Stomach (tissue), 8 donors: ENCODE measurements at regions not wholly inside any gene's neighbourhood (a gene's known extent, or its start where the extent isn't known, plus 50 kb on each side); places are given as distances from the start of the nearest gene placed in this dataset.
A peak's percentile ranks its signal among the peaks of the same experiment; 100 is the strongest.

Experiments
- DNase-seq, 2 donors: peaks; one replicate each; pipeline versions ENCODE4 v3.0.0 to v3.0.0-alpha.2; 2013 to 2019
- H3K27ac ChIP-seq, 5 donors: fragments of 200-600 bp in 4 of 5; sonication (generic) in 4 of 5; one replicate each; pipeline ENCODE4 v1.5.1; 2013 to 2019; ENCODE audit warnings: mild to moderate bottlenecking in 1 of 5, moderate library complexity in 1 of 5
- H3K27me3 ChIP-seq, 3 donors: fragments of 200-600 bp; sonication (generic); one replicate each; pipeline ENCODE4 v1.5.1; 2017 to 2019; ENCODE audit warnings: mixed run types in 1 of 3
- H3K36me3 ChIP-seq, 4 donors: fragments of 200-600 bp; sonication (generic); 1 replicate in 3 of 4; 2 replicates in 1 of 4; pipeline ENCODE4 v1.5.1; 2016 to 2019
- H3K4me1 ChIP-seq, 4 donors: fragments of 200-600 bp; sonication (generic); one replicate each; pipeline ENCODE4 v1.5.1; 2016 to 2019
- H3K4me3 ChIP-seq, 4 donors: fragments of 200-600 bp; sonication (generic) in 3 of 4; one replicate each; pipeline ENCODE4 v1.5.1; 2016 to 2019; ENCODE audit warnings: mild to moderate bottlenecking in 1 of 4
- H3K9me3 ChIP-seq, 4 donors: fragments of 200-600 bp; sonication (generic); one replicate each; pipeline ENCODE4 v1.5.1; 2016 to 2019
- CTCF ChIP-seq, 7 experiments: fragments of 450-650 bp in 4 of 7; fragments of 200-600 bp in 3 of 7; sonication (generic) in 3 of 7; IDR thresholded peaks; one replicate each; pipeline ENCODE4 v1.5.1; 2016 to 2019; ENCODE audit warnings: antibody characterized with exemption in 7 of 7, control low read depth in 2 of 7, mild to moderate bottlenecking in 1 of 7
- EP300 ChIP-seq: sonication (generic); formaldehyde crosslinking; IDR thresholded peaks from one replicate; pipeline ENCODE4 v1.6.1; 2017; ENCODE audit warnings: antibody characterized with exemption
- POLR2A ChIP-seq, 4 donors: fragments of 450-650 bp; IDR thresholded peaks; one replicate each; pipeline ENCODE4 v1.6.1; 2016; ENCODE audit warnings: antibody characterized with exemption in 4 of 4, control low read depth in 2 of 4, mild to moderate bottlenecking in 1 of 4, moderate library complexity in 1 of 4
- POLR2AphosphoS5 ChIP-seq, 3 donors: sonication (generic); formaldehyde crosslinking; IDR thresholded peaks; one replicate each; pipeline ENCODE4 v1.6.1; 2016; ENCODE audit warnings: antibody characterized with exemption in 3 of 3
- WGBS, 5 donors: extraction: QIAGEN DNeasy Blood & Tissue Kit in 3 of 5; methylation state at CpG; one replicate each; pipeline versions ENCODE4 v1.1.5 to v1.1.7; 2013 to 2018; 5-methylcytosine and 5-hydroxymethylcytosine counted together
- intact Hi-C: fragments of 100-400 bp; cut with DNase I; formaldehyde crosslinking; loops from one replicate; pipeline ENCODE4 v1.15.1; 2023; ENCODE audit warnings: low total_unique reads
- donor health status: healthy with polysubstance abuse.
- donor health status: Bipolar disorder and iron deficiency.
- donor health status: healthy.

GRCh38 chr3:107907996-107908395 is 182.8 kb downstream of the CD47 start:
- intact Hi-C loops: no loop called here
- TF ChIP-seq POLR2A (IDR thresholded peaks at IDR 0.05): no peak
- no peak for TF ChIP-seq CTCF (IDR thresholded peaks at IDR 0.05)
- TF ChIP-seq POLR2AphosphoS5 (IDR thresholded peaks at IDR 0.05): no peak
- TF ChIP-seq EP300: no peak
- no peaks in the 10 kb centered on the region for H3K9me3 ChIP-seq
- no peak overlapping the region for H3K27ac ChIP-seq
- no peak for DNase-seq
- no peaks in the 10 kb centered on the region for H3K4me1 ChIP-seq
- no peaks in the 10 kb centered on the region for H3K27me3 ChIP-seq
- H3K4me3 ChIP-seq: no peak overlapping the region
- H3K36me3 ChIP-seq: no peaks in the 10 kb centered on the region

DNA sequence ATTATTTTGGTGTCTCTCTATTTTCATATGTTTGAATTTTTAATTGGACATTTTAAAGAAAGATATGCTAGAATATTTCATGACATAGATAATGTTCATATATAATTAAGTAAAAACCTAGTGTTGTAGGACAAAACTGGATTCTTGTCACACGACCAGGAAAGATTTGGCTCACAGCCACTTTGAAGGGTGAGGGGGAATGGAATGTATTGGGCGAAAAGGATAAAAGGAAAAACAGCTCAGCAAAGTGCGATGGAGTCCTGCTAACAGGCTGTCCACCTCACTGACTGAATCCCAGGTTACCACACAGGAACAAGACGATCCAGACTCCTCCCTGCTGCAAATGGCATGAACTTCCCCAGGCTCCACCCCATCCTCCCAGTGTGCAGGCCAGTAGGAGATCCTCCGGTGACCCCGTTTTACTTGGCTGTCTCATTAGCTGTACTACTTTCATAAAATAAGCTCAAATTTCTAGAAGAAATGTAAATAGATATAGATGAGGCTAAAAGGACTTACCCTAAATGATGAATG is 186.2 kb downstream of the CD47 start:
- H3K4me1 ChIP-seq: no peaks in the 10 kb centered on the region
- intact Hi-C loops: no loop called here
- TF ChIP-seq POLR2AphosphoS5 (IDR thresholded peaks at IDR 0.05) (no peak), EP300 (no peak), CTCF (IDR thresholded peaks at IDR 0.05) (no peak), POLR2A (IDR thresholded peaks at IDR 0.05) (no peak)
- H3K9me3 ChIP-seq: no peaks in the 10 kb centered on the region
- no peaks in the 10 kb centered on the region for H3K27me3 ChIP-seq
- H3K36me3 ChIP-seq: no peaks in the 10 kb centered on the region
- peak in 1 of 2 donors; percentile 22 for DNase-seq
- no peak overlapping the region for H3K4me3 ChIP-seq
- H3K27ac ChIP-seq: no peak overlapping the region
- 37 to 60% (median 48%) methylated on average over 6 of the region's 6 CpGs for WGBS, 5 donors

GRCh38 chr3:107899990-107900651 is 190.7 kb downstream of the CD47 start:
- H3K27me3 ChIP-seq: peaks cover 0 to 7% (median 0%) of the 10 kb centered on the region in 3 donors
- WGBS, 5 donors: 67 to 76% (median 73%) methylated on average over 4 of the region's 4 CpGs
- H3K9me3 ChIP-seq: no peaks in the 10 kb centered on the region
- H3K27ac ChIP-seq: no peak overlapping the region
- no peak for DNase-seq
- no peak for TF ChIP-seq POLR2AphosphoS5 (IDR thresholded peaks at IDR 0.05)
- TF ChIP-seq POLR2A (IDR thresholded peaks at IDR 0.05): no peak
- TF ChIP-seq EP300: no peak
- no peak for TF ChIP-seq CTCF (IDR thresholded peaks at IDR 0.05)
- no peak overlapping the region for H3K4me3 ChIP-seq
- peaks cover 0 to 3% (median 0%) of the 10 kb centered on the region in 4 donors for H3K4me1 ChIP-seq
- intact Hi-C loops: no loop called here
- no peaks in the 10 kb centered on the region for H3K36me3 ChIP-seq

DNA sequence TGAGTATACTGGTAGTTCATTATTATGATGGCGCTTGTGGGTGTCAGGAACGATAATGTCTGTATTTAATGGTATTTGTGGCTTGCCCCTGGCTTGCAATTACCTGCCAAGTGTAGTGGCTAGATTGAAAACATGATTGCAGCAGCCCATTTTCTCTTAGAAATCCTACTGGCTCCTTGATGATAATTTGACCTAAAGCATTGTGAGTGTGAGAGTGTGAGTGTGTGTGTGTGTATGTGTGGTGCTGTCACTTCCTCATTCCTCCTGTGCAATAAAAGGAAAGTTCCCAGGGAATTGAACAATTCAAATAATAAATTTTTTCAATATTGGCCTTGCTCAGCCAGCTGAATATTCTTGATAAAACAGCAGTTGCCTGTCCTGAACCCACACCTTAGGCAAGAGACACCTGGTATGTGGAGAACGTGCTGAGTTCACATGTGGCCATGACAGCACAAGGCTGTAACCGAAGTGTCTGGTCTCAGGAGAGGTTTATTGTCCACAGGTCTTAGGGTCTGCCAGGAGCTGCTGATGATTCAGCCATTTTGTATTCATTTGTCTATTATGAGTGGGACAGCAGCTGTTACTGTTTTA is 193.3 kb downstream of the CD47 start:
- H3K27me3 ChIP-seq: peaks cover 0 to 9% (median 0%) of the 10 kb centered on the region in 3 donors
- TF ChIP-seq POLR2AphosphoS5 (IDR thresholded peaks at IDR 0.05): no peak
- no peak for TF ChIP-seq EP300
- no peak overlapping the region for H3K27ac ChIP-seq
- DNase-seq: no peak
- intact Hi-C loops: no loop called here
- H3K36me3 ChIP-seq: no peaks in the 10 kb centered on the region
- 65 to 77% (median 67%) methylated on average over 4 of the region's 4 CpGs for WGBS, 5 donors
- no peaks in the 10 kb centered on the region for H3K9me3 ChIP-seq
- peaks cover 0 to 3% (median 0%) of the 10 kb centered on the region in 4 donors for H3K4me1 ChIP-seq
- H3K4me3 ChIP-seq: no peak overlapping the region

DNA sequence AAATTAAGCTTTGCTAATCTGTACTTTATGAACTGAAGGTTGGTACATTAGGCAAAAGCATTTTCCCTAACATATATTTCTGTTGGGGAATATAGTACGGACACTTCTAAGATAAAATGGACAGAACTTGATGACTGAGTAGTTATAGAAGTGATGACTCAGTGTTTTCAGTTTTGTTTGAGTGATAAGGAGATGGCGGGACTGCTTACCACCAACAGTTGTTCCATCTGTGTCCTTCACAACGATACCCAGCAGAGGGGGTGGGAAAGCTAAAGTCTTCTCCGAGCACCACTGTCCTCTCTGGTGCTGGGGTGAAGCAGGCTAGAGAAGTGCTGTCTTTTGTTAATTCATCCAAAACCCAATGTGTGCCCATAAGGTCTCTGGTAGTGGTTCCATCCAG is 195.8 kb downstream of the CD47 start:
- H3K27me3 ChIP-seq: peaks cover 0 to 9% (median 0%) of the 10 kb centered on the region in 3 donors
- 71 to 84% (median 80%) methylated on average over 4 of the region's 4 CpGs for WGBS, 5 donors
- H3K9me3 ChIP-seq: no peaks in the 10 kb centered on the region
- H3K27ac ChIP-seq: no peak overlapping the region
- H3K4me3 ChIP-seq: no peak overlapping the region
- intact Hi-C loops: no loop called here
- H3K36me3 ChIP-seq: no peaks in the 10 kb centered on the region
- TF ChIP-seq CTCF (IDR thresholded peaks at IDR 0.05): no peak
- TF ChIP-seq POLR2A (IDR thresholded peaks at IDR 0.05): no peak
- no peak for TF ChIP-seq POLR2AphosphoS5 (IDR thresholded peaks at IDR 0.05)
- no peak for TF ChIP-seq EP300
- no peak for DNase-seq
- peaks cover 0 to 3% (median 0%) of the 10 kb centered on the region in 4 donors for H3K4me1 ChIP-seq
